K562 (cell line): ENCODE measurements at regions not wholly inside any gene's neighbourhood (a gene's known extent, or its start where the extent isn't known, plus 50 kb on each side); places are given as distances from the start of the nearest gene placed in this dataset.

Experiments used
- ATAC-seq: fragments of 200-7000 bp; cut with Tn5 transposase; 3 replicates; pipeline ENCODE4 v1.9.1; 2020; ENCODE audit warnings: moderate library complexity
- BruUV-seq: library from RNA; stranded (reverse); fragments of 400-500 nt; replicated peaks from 2 replicates; lab custom pipeline; 2021; lab: Mats Ljungman, UMichigan
- CTCF ChIA-PET: fragments of 300-600 bp; formaldehyde crosslinking; extraction: SDS; loops from one replicate; lab custom pipeline; 2021; ENCODE audit warnings: low intra/inter-chr PET ratio; lab: Yijun Ruan, JAX
- POLR2A ChIA-PET: fragments of 300-600, 350-650 bp; sonication (Branson Sonifier 250); formaldehyde crosslinking; extraction: SDS; loops from one replicate; lab custom pipeline; 2021; ENCODE audit warnings: antibody characterized with exemption, inconsistent platforms; lab: Yijun Ruan, JAX
- DNase-seq, 4 experiments: peaks; one replicate each; pipeline versions ENCODE4 v3.0.0 to v3.0.0-alpha.2; 2011 to 2018; ENCODE audit warnings: low spot score in 3 of 4, mixed read lengths in 3 of 4; ENCODE audit errors: extremely low read depth in 1 of 4
- FAIRE-seq: peaks from 2 replicates; lab custom pipeline; 2011; peaks lifted over from hg19 to GRCh38; lab: Jason Lieb, UNC
- H2AFZ ChIP-seq: 2 replicates; pipeline ENCODE4 v1.6.0; 2011; ENCODE audit warnings: low read depth, low read length, control low read depth, inconsistent platforms
- H3K27ac ChIP-seq: fragments of 200-600 bp; 3 replicates; pipeline ENCODE4 v1.8.0; 2011; ENCODE audit warnings: low read depth, mild to moderate bottlenecking, control low read depth, inconsistent platforms, low read length, moderate library complexity, mixed read lengths; ENCODE audit errors: extremely low read depth
- H3K27me3 ChIP-seq, 2 experiments: fragments of 300-600 bp in 1 of 2; 2 replicates in 1 of 2; 3 replicates in 1 of 2; pipeline versions ENCODE4 v1.6.0 to v1.8.0; 2011; ENCODE audit warnings: inconsistent platforms in 2 of 2, low read length in 2 of 2, mild to moderate bottlenecking in 1 of 2, mixed read lengths in 1 of 2, moderate library complexity in 1 of 2; ENCODE audit not compliant: control insufficient read depth in 2 of 2, insufficient read depth in 2 of 2
- H3K36me3 ChIP-seq: fragments of 300-600 bp; 3 replicates; pipeline ENCODE4 v1.8.0; 2011; ENCODE audit warnings: mild to moderate bottlenecking, low read length, inconsistent platforms; ENCODE audit not compliant: control insufficient read depth, insufficient read depth
- H3K4me1 ChIP-seq, 2 experiments: fragments of 200-600 bp in 1 of 2; replicated peaks in 1 of 2; 2 replicates in 1 of 2; 3 replicates in 1 of 2; pipeline versions ENCODE4 v1.5.1 to v1.8.0; 2011; ENCODE audit warnings: inconsistent platforms in 2 of 2, low read length in 2 of 2, mild to moderate bottlenecking in 1 of 2, mixed read lengths in 1 of 2, moderate library complexity in 1 of 2; ENCODE audit not compliant: control insufficient read depth in 2 of 2, insufficient read depth in 2 of 2
- H3K4me2 ChIP-seq: 2 replicates; pipeline ENCODE4 v1.6.1; 2011; ENCODE audit warnings: low read length, control low read depth, inconsistent platforms, mixed read lengths; ENCODE audit not compliant: insufficient read depth
- H3K4me3 ChIP-seq: fragments of 200-600 bp; sonication (generic), shearing (Covaris generic); 2 replicates; pipeline ENCODE4 v1.5.1; 2016; ENCODE audit warnings: control low read depth, inconsistent platforms
- H3K79me2 ChIP-seq: fragments of 200-600 bp; 3 replicates; pipeline ENCODE4 v1.8.0; 2011; ENCODE audit warnings: low read length, inconsistent platforms; ENCODE audit not compliant: control insufficient read depth, insufficient read depth
- H3K9ac ChIP-seq, 2 experiments: 2 replicates each; pipeline versions ENCODE4 v1.6.0 to v1.6.1; 2011; ENCODE audit warnings: low read depth in 2 of 2, low read length in 2 of 2, control low read depth in 1 of 2, inconsistent platforms in 1 of 2, mild to moderate bottlenecking in 1 of 2, mixed read lengths in 1 of 2; ENCODE audit not compliant: insufficient read depth in 1 of 2
- H3K9me1 ChIP-seq: one replicate; pipeline ENCODE4 v1.6.0; 2011; ENCODE audit warnings: inconsistent platforms, mild to moderate bottlenecking, low read length, moderate library complexity; ENCODE audit not compliant: control insufficient read depth, insufficient read depth
- H3K9me3 ChIP-seq: replicated peaks from 2 replicates; pipeline ENCODE4 v1.5.1; 2011; ENCODE audit warnings: low read depth, low read length, inconsistent platforms; ENCODE audit not compliant: control insufficient read depth, insufficient read depth
- H4K20me1 ChIP-seq: replicated peaks from 2 replicates; pipeline ENCODE4 v1.6.1; 2011; ENCODE audit warnings: low read length, inconsistent platforms, mixed read lengths; ENCODE audit not compliant: control insufficient read depth, insufficient read depth
- WGBS: fragments of 100-300 bp; shearing (Covaris generic); methylation state at CpG from one replicate; pipeline ENCODE4 v1.1.6; 2016; ENCODE audit warnings: low coverage, mixed read lengths; ENCODE audit not compliant: insufficient coverage; ENCODE audit errors: missing lambda C conversion rate; 5-methylcytosine and 5-hydroxymethylcytosine counted together
- in situ Hi-C: fragments of 300-500 bp; cut with MboI; formaldehyde crosslinking; loops from 4 replicates; pipeline ENCODE4 v1.15.0; 2018; ENCODE audit warnings: inconsistent platforms, mixed read lengths
- intact Hi-C: fragments of 100-400 bp; cut with micrococcal nuclease; formaldehyde crosslinking; loops from 2 replicates; pipeline ENCODE4 v1.14.2; 2022
- TF ChIP-seq, protein P1 (sequence below): fragments of 450-650 bp; conservative IDR thresholded peaks from 2 replicates; pipeline ENCODE4 v1.6.1; 2016; ENCODE audit warnings: missing genetic modification characterization, low read depth, mild to moderate bottlenecking, missing compliant biosample characterization, moderate library complexity
- TF ChIP-seq, protein P2 (sequence below): IDR thresholded peaks from 2 replicates; pipeline ENCODE4 v1.6.1; 2011; ENCODE audit warnings: borderline replicate concordance, low read depth, mild to moderate bottlenecking, moderate library complexity, low read length; ENCODE audit not compliant: insufficient read depth, poor library complexity, severe bottlenecking

DNA sequence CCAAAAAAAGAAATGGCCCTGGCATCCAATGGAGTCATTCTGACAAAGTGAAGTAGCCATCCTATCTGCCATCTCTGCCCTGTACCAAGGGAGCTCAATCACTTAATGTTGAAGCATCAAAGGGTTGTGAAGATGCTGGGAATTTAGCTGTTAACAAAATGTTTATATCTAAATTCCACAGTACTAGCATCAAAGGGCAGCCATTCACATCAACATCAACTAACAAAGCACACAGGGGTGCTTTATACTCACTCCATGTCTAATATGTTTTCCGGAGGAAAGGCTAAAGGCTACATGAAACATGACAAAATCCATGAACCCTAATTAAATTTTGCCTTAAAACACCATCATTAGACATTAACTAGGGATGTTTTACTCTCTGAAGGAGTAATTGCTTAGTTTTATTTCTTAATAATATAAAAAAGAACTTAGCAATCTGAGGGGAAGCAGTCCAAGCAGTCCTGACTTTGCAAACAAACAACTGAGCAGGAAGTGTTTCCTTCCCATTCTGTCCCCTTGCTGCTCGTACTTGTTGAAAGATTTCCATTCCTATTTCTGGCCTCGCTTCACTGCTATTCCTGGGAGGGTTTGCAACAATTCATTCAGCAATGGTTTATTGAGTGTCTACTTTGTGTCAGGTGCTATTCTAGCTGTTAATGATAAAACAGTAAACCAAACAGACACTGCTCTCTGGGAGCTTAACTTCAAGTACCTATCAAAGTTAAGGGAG lies 208.6 kb upstream of the SLC7A11 start:
- in situ Hi-C loops, result no loop called here
- FAIRE-seq (no peak), ATAC-seq (no peak), DNase-seq (no peak)
- no peak overlapping the region for H3K27ac ChIP-seq
- no peaks in the 10 kb centered on the region for H3K9me1 ChIP-seq
- H3K9ac ChIP-seq, result no peak overlapping the region
- peak overlapping the region; percentile 42; the same call in 1 of the 2 replicates for H2AFZ ChIP-seq
- intact Hi-C loops, result no loop called here
- no peaks in the 10 kb centered on the region for H3K36me3 ChIP-seq
- H3K79me2 ChIP-seq, result no peaks in the 10 kb centered on the region
- H3K27me3 ChIP-seq, result no peaks in the 10 kb centered on the region
- H3K4me3 ChIP-seq, result no peak overlapping the region
- WGBS, result 21% methylated on average over 3 of the region's 3 CpGs
- BruUV-seq, result no TSS peak
- POLR2A ChIA-PET, result no interaction called here
- TF ChIP-seq, protein P1, sequence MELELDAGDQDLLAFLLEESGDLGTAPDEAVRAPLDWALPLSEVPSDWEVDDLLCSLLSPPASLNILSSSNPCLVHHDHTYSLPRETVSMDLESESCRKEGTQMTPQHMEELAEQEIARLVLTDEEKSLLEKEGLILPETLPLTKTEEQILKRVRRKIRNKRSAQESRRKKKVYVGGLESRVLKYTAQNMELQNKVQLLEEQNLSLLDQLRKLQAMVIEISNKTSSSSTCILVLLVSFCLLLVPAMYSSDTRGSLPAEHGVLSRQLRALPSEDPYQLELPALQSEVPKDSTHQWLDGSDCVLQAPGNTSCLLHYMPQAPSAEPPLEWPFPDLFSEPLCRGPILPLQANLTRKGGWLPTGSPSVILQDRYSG (tag), result no peak
- TF ChIP-seq, protein P2, sequence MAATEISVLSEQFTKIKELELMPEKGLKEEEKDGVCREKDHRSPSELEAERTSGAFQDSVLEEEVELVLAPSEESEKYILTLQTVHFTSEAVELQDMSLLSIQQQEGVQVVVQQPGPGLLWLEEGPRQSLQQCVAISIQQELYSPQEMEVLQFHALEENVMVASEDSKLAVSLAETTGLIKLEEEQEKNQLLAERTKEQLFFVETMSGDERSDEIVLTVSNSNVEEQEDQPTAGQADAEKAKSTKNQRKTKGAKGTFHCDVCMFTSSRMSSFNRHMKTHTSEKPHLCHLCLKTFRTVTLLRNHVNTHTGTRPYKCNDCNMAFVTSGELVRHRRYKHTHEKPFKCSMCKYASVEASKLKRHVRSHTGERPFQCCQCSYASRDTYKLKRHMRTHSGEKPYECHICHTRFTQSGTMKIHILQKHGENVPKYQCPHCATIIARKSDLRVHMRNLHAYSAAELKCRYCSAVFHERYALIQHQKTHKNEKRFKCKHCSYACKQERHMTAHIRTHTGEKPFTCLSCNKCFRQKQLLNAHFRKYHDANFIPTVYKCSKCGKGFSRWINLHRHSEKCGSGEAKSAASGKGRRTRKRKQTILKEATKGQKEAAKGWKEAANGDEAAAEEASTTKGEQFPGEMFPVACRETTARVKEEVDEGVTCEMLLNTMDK, result no peak
- no peaks in the 10 kb centered on the region for H4K20me1 ChIP-seq
- no peaks in the 10 kb centered on the region for H3K9me3 ChIP-seq
- CTCF ChIA-PET, result no interaction called here
- H3K4me1 ChIP-seq, result no peaks in the 10 kb centered on the region; a peak in 1 of 5 replicates
- no peak overlapping the region for H3K4me2 ChIP-seq
